OCI-LY3 (cell line): ENCODE measurements at regions not wholly inside any gene's neighbourhood (a gene's known extent, or its start where the extent isn't known, plus 50 kb on each side); places are given as distances from the start of the nearest gene placed in this dataset.

Experiments
- CTCF ChIP-seq: fragments of 200-600, 300-600 bp; sonication (generic); IDR thresholded peaks from 2 replicates; pipeline ENCODE4 v1.5.1; 2014; ENCODE audit warnings: antibody characterized with exemption, low read length, low read depth
- EZH2phosphoT487 ChIP-seq: fragments of 200-600 bp; shearing (Covaris generic); IDR thresholded peaks from 2 replicates; pipeline ENCODE4 v1.6.1; 2018; ENCODE audit warnings: antibody characterized with exemption, mixed run types, low read depth

- TF ChIP-seq CTCF (no peak), EZH2phosphoT487 (no peak)
Observed at GRCh38 chr11:8838248-8838647, 72.7 kb upstream of the AKIP1 start.
